ENCODE measurements at regions not wholly inside any gene's neighbourhood (a gene's known extent, or its start where the extent isn't known, plus 50 kb on each side); places are given as distances from the start of the nearest gene placed in this dataset.

GRCh38 chr3:59522550-59522949 is 472.7 kb upstream of the CFAP20DC start:
- DNase-seq: no peak
- WGBS, 3 donors: 89 to 98% (median 95%) methylated on average over 2 of the region's 2 CpGs
- H3K27ac ChIP-seq: no peak overlapping the region
- H3K27me3 ChIP-seq: no peaks in the 10 kb centered on the region
- no peak for TF ChIP-seq POLR2A (IDR thresholded peaks at IDR 0.05)
- TF ChIP-seq CTCF (IDR thresholded peaks at IDR 0.05): no peak
- no peak for TF ChIP-seq EP300 (IDR thresholded peaks at IDR 0.05)
- no peaks in the 10 kb centered on the region for H3K9me3 ChIP-seq
- H3K4me3 ChIP-seq: no peak overlapping the region
- intact Hi-C loops (cut with DNase I): no loop called here
- no peaks in the 10 kb centered on the region for H3K36me3 ChIP-seq
- H3K4me1 ChIP-seq (ENCODE audit: insufficient read depth): no peaks in the 10 kb centered on the region

GRCh38 chr3:59519094-59519493 is 469.3 kb upstream of the CFAP20DC start:
- WGBS, 3 donors: 81 to 84% (median 83%) methylated on average over 6 of the region's 6 CpGs
- no peaks in the 10 kb centered on the region for H3K36me3 ChIP-seq
- no peaks in the 10 kb centered on the region for H3K4me1 ChIP-seq (ENCODE audit: insufficient read depth)
- no peak for DNase-seq
- intact Hi-C loops (cut with DNase I): no loop called here
- TF ChIP-seq POLR2A (IDR thresholded peaks at IDR 0.05): no peak
- no peak for TF ChIP-seq CTCF (IDR thresholded peaks at IDR 0.05)
- TF ChIP-seq EP300 (IDR thresholded peaks at IDR 0.05): no peak
- H3K27me3 ChIP-seq: no peaks in the 10 kb centered on the region
- H3K9me3 ChIP-seq: no peaks in the 10 kb centered on the region
- no peak overlapping the region for H3K4me3 ChIP-seq
- H3K27ac ChIP-seq: no peak overlapping the region

GRCh38 chr3:59518283-59519055 is 468.6 kb upstream of the CFAP20DC start:
- intact Hi-C loops (cut with DNase I): no loop called here
- no peak overlapping the region for H3K4me3 ChIP-seq
- no peak for DNase-seq
- WGBS, 3 donors: 72 to 87% (median 77%) methylated on average over 14 of the region's 14 CpGs
- TF ChIP-seq EP300 (IDR thresholded peaks at IDR 0.05) (no peak), POLR2A (IDR thresholded peaks at IDR 0.05) (no peak), CTCF (IDR thresholded peaks at IDR 0.05) (no peak)
- no peak overlapping the region for H3K27ac ChIP-seq
- no peaks in the 10 kb centered on the region for H3K4me1 ChIP-seq (ENCODE audit: insufficient read depth)
- no peaks in the 10 kb centered on the region for H3K9me3 ChIP-seq
- H3K27me3 ChIP-seq: no peaks in the 10 kb centered on the region
- no peaks in the 10 kb centered on the region for H3K36me3 ChIP-seq

- TF ChIP-seq CTCF (IDR thresholded peaks at IDR 0.05) (no peak), POLR2A (IDR thresholded peaks at IDR 0.05) (no peak), EP300 (IDR thresholded peaks at IDR 0.05) (no peak)
- H3K36me3 ChIP-seq: no peaks in the 10 kb centered on the region
- H3K4me3 ChIP-seq: no peak overlapping the region
- no peaks in the 10 kb centered on the region for H3K4me1 ChIP-seq (ENCODE audit: insufficient read depth)
- no peaks in the 10 kb centered on the region for H3K9me3 ChIP-seq
- DNase-seq: no peak
- intact Hi-C loops (cut with DNase I): no loop called here
- 78 to 86% (median 85%) methylated on average over 4 of the region's 4 CpGs for WGBS, 3 donors
- no peak overlapping the region for H3K27ac ChIP-seq
- H3K27me3 ChIP-seq: no peaks in the 10 kb centered on the region
These were observed 467.6 kb upstream of the CFAP20DC start for GRCh38 chr3:59517388-59517787.
